PFSK-1 (cell line): ENCODE measurements at regions not wholly inside any gene's neighbourhood (a gene's known extent, or its start where the extent isn't known, plus 50 kb on each side); places are given as distances from the start of the nearest gene placed in this dataset.

ENCODE experiments used
- POLR2AphosphoS5 ChIP-seq: IDR thresholded peaks from 2 replicates; pipeline ENCODE4 v1.6.1; 2012; ENCODE audit warnings: low read depth, mild to moderate bottlenecking, control low read depth, low read length, moderate library complexity
- REST ChIP-seq, 2 experiments: IDR thresholded peaks; 2 replicates each; pipeline versions ENCODE4 v1.6.1 to v1.8.0; 2011 to 2012; ENCODE audit warnings: low read depth in 2 of 2, low read length in 2 of 2, control low read depth in 1 of 2, inconsistent platforms in 1 of 2, mild to moderate bottlenecking in 1 of 2, moderate library complexity in 1 of 2; ENCODE audit not compliant: insufficient read depth in 1 of 2
- TAF1 ChIP-seq: IDR thresholded peaks from 2 replicates; pipeline ENCODE4 v1.6.1; 2012; ENCODE audit warnings: low read length, control low read depth, borderline replicate concordance; ENCODE audit not compliant: insufficient read depth

DNA sequence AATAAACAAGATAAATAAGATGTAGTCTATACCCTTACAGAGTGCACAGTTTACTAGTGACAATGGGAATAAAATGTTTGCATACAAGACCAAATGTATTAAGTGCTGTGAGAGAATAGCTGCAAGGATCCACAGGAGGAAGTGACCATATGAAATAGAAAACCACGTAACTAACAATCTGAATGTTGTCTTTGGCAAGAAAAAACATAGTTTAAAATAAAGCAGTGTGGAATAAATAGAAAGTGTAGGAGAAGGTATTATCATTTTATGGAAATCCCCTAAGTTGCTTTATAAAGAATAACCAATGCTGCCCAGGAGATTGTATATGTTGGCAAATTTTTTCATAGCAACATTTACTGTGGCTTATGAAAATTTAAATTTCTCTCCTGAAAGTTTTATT is 116.1 kb downstream of the PCDH7 start:
- no peak for TF ChIP-seq TAF1
- TF ChIP-seq POLR2AphosphoS5 = no peak
- no peak for TF ChIP-seq REST (IDR thresholded peaks at IDR 0.05; ENCODE audit: insufficient read depth in 1 of 2, low read depth in 2 of 2, low read length in 2 of 2)
